ENCODE measurements at regions not wholly inside any gene's neighbourhood (a gene's known extent, or its start where the extent isn't known, plus 50 kb on each side); places are given as distances from the start of the nearest gene placed in this dataset.

- no peak for TF ChIP-seq CTCF (IDR thresholded peaks at IDR 0.05)
- no peak for TF ChIP-seq POLR2A (IDR thresholded peaks at IDR 0.05)
- no peak for TF ChIP-seq EP300 (IDR thresholded peaks at IDR 0.05)
Measured at GRCh38 chr2:182589121-182589520, 126.9 kb upstream of the DNAJC10 start.
